Cardiac muscle cell (in vitro differentiated cells and primary cell): ENCODE measurements at regions not wholly inside any gene's neighbourhood (a gene's known extent, or its start where the extent isn't known, plus 50 kb on each side); places are given as distances from the start of the nearest gene placed in this dataset.

Source experiments
- DNase-seq, 2 donors: peaks; one replicate each; pipeline versions ENCODE4 v3.0.0 to v3.0.0-alpha.2; 2010 to 2017; ENCODE audit warnings: low read depth in 1 of 2, low spot score in 1 of 2
- H3K27ac ChIP-seq: fragments of 200-600 bp; sonication (generic); 2 replicates; pipeline ENCODE4 v1.5.1; 2016
- H3K27me3 ChIP-seq: fragments of 200-600 bp; sonication (generic); 2 replicates; pipeline ENCODE4 v1.6.0; 2016; ENCODE audit warnings: control low read depth
- H3K36me3 ChIP-seq: fragments of 200-600 bp; sonication (generic); 2 replicates; pipeline ENCODE4 v1.5.1; 2016; ENCODE audit warnings: control low read depth
- H3K4me1 ChIP-seq: fragments of 200-600 bp; sonication (generic); 2 replicates; pipeline ENCODE4 v1.8.1; 2017; ENCODE audit warnings: low read depth, mild to moderate bottlenecking, mixed run types
- H3K4me3 ChIP-seq: fragments of 200-600 bp; sonication (generic); 2 replicates; pipeline ENCODE4 v1.5.1; 2016; ENCODE audit warnings: mild to moderate bottlenecking
- H3K9me3 ChIP-seq: fragments of 200-600 bp; sonication (generic); 2 replicates; pipeline ENCODE4 v1.5.1; 2017; ENCODE audit warnings: low read depth, mild to moderate bottlenecking, control low read depth
- TF ChIP-seq, protein P1 (sequence below): IDR thresholded peaks from 2 replicates; pipeline ENCODE4 v1.5.1; 2012; ENCODE audit warnings: low read depth, mild to moderate bottlenecking, low read length

DNA sequence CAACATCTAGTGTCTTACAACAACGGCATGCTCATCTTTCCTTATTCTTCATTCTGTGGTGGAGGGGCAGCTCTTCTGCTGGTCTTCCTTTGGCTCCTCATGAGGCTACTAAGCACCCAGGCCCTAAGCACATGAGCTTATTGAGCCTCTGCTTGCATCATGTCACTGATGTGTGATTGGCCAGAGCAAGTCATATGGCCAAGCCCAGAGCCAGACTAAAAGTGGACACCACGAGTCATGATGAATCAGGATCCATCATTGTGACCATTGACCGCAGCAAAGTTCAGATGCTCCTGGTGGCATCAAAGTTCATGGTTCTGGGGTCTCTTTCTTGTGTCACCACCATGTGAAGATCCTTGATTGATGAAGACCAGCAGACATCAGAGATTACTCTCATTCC lies 192.0 kb upstream of the FOXA2 start:
- Histone ChIP-seq H3K4me3 (no peak overlapping the region), H3K27me3 (no peaks in the 10 kb centered on the region), H3K27ac (no peak overlapping the region), H3K36me3 (no peaks in the 10 kb centered on the region), H3K9me3 (no peaks in the 10 kb centered on the region), H3K4me1 (no peaks in the 10 kb centered on the region)
- TF ChIP-seq, protein P1, sequence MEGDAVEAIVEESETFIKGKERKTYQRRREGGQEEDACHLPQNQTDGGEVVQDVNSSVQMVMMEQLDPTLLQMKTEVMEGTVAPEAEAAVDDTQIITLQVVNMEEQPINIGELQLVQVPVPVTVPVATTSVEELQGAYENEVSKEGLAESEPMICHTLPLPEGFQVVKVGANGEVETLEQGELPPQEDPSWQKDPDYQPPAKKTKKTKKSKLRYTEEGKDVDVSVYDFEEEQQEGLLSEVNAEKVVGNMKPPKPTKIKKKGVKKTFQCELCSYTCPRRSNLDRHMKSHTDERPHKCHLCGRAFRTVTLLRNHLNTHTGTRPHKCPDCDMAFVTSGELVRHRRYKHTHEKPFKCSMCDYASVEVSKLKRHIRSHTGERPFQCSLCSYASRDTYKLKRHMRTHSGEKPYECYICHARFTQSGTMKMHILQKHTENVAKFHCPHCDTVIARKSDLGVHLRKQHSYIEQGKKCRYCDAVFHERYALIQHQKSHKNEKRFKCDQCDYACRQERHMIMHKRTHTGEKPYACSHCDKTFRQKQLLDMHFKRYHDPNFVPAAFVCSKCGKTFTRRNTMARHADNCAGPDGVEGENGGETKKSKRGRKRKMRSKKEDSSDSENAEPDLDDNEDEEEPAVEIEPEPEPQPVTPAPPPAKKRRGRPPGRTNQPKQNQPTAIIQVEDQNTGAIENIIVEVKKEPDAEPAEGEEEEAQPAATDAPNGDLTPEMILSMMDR, result no peak
- no peak for DNase-seq

DNA sequence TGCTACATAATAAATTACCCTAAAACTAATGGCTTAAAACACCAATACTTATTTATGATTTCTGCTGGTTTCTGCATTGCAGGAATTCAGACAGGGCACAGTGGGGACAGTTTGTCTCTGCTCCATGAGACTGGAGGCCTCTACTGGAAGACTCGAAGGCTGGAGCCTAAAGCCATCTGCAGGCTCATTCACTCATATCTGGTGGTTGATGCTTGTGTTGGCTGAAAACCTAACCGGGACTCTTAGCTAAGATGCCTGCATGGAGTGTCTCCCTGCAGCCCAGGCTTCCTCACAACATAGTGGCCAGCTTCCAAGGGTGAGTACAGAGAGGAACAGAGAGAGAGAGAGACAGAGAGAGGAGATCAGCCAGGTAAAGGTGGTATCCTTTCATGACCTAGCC lies 195.5 kb upstream of the FOXA2 start:
- TF ChIP-seq, protein P1, result no peak
- DNase-seq, result no peak
- Histone ChIP-seq H3K27ac (no peak overlapping the region), H3K36me3 (no peaks in the 10 kb centered on the region), H3K9me3 (no peaks in the 10 kb centered on the region), H3K4me1 (no peaks in the 10 kb centered on the region), H3K27me3 (no peaks in the 10 kb centered on the region), H3K4me3 (no peak overlapping the region)

DNA sequence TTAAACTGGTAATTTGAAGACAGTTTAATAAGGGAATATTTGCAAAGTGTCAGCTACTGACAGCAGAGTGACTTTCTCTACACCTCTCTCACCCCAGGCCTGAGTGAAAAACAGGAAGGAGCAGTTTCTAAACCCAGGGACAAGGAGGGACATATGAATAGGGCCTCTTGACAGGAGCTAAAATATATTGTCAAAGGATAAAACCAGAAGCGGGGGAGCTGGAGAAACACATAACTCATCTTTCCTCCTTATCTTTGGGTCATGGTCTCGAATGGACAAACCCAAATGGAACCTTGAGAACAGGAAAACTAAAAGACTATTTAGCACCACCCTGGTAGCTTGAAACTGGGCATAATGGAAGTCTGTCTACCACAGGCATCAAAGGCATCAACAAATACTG lies 197.5 kb upstream of the FOXA2 start:
- no peak overlapping the region for H3K4me3 ChIP-seq
- no peaks in the 10 kb centered on the region for H3K9me3 ChIP-seq
- H3K4me1 ChIP-seq, result no peaks in the 10 kb centered on the region
- H3K27me3 ChIP-seq, result no peaks in the 10 kb centered on the region
- no peak for DNase-seq
- H3K27ac ChIP-seq, result no peak overlapping the region
- no peaks in the 10 kb centered on the region for H3K36me3 ChIP-seq
- TF ChIP-seq, protein P1, result no peak

DNA sequence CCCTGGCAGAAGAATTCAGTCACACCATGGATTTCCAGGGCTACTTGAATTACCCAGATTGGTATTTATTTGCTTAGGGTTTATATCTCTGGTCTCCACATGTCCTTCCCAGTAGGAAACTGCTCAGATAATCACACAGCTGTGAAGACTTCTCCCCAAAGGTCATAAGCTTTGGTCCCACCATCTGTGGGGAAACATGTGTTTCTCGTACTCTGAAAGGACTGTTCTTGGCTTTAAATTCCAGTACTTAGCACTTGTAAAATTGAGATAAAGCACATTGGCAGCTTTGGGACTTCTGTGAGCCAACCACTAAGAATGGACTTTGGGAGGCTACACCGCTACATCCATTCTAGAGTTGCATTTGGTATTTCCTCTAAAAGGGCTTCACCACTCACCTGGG lies 205.3 kb upstream of the FOXA2 start:
- Histone ChIP-seq H3K4me3 (no peak overlapping the region), H3K4me1 (no peaks in the 10 kb centered on the region), H3K36me3 (no peaks in the 10 kb centered on the region), H3K9me3 (no peaks in the 10 kb centered on the region), H3K27ac (no peak overlapping the region), H3K27me3 (no peaks in the 10 kb centered on the region)
- peak in 1 of 2 donors; percentile 29 for DNase-seq
- TF ChIP-seq, protein P1, result no peak

DNA sequence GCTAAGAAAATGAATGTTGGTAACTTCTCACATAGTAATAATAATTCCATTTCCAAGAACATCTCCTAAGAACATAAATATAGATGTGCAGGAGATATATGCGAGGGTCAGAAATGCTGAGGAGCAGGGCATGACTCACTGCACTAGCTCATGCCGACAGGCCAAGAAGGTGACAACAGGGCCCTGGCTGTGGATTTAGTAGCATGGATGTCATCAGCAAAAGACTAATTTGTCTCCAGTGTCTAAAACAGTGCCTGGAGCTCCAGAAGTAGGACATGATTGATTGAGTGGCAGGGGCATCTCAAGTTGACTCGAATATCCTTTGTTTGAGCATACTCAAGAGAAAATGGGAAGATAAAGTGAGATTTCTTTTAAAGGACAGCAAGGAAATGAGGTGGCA lies 207.0 kb upstream of the FOXA2 start:
- TF ChIP-seq, protein P1, result no peak
- H3K9me3 ChIP-seq, result no peaks in the 10 kb centered on the region
- H3K27ac ChIP-seq, result no peak overlapping the region
- no peak for DNase-seq
- no peaks in the 10 kb centered on the region for H3K4me1 ChIP-seq
- no peaks in the 10 kb centered on the region for H3K27me3 ChIP-seq
- no peaks in the 10 kb centered on the region for H3K36me3 ChIP-seq
- H3K4me3 ChIP-seq, result no peak overlapping the region

DNA sequence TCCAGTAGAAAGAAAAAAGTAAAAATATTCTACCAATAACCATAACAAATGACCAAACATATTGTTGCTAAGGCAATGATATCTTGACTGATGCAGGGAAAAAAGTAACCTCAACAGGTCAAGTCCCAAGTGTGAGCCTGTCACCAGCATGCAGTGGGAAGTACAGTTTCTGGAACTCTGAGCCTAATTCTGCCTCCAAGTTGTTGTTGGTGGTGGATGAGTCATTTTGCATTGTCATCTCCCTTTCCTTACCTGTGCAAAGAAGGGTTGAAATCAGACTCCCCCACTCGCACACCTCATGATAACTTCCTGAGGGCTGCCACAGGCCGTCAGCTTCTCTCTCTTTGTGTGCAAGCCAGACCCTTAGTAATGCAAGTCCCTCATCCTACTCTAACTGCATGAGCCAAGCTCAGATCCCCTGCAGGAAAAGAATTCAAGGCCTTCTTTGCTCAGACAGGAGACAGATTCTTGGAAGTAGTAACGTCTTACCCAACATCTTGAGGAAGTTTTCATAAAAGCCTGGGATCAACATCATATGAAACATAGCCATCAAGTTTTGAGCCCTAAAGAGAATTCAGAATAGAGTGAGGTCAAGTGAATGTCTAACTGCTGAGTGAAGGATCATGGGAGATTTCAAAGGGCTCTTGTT lies 207.6 kb upstream of the FOXA2 start:
- H3K4me1 ChIP-seq, result no peaks in the 10 kb centered on the region
- H3K36me3 ChIP-seq, result no peaks in the 10 kb centered on the region
- H3K27me3 ChIP-seq, result no peaks in the 10 kb centered on the region
- DNase-seq, result peak in 1 of 2 donors; percentile 57
- no peak overlapping the region for H3K4me3 ChIP-seq
- no peaks in the 10 kb centered on the region for H3K9me3 ChIP-seq
- TF ChIP-seq, protein P1, result no peak
- no peak overlapping the region for H3K27ac ChIP-seq
